ENCODE measurements at regions not wholly inside any gene's neighbourhood (a gene's known extent, or its start where the extent isn't known, plus 50 kb on each side); places are given as distances from the start of the nearest gene placed in this dataset.

DNA sequence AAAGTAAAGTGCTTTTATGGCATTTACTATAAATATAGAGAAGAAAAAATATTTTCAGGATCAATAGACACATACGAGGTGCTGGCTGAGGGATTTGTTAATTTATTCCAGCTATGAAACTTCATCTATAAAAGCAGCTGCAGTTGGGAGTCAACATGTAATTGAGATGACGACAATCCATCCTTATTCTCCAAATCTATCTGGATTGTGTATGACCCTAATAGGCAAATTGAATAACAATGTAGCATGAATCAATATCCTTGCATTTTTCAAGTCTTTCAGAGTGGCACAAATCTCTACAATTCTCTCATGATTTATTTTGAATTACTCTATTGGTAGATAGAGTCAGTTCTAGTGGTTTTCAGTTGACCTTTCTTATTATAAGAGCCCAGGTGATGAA lies 1296.5 kb upstream of the SPRY2 start:
- Histone ChIP-seq H3K4me1 (ENCODE audit: insufficient read depth) (no peaks in the 10 kb centered on the region), H3K79me2 (no peaks in the 10 kb centered on the region), H3K27ac (no peak overlapping the region), H4K20me1 (ENCODE audit: insufficient read depth, poor library complexity, severe bottlenecking) (no peaks in the 10 kb centered on the region), H3K9me2 (replicated peaks; ENCODE audit: insufficient read depth) (no peaks in the 10 kb centered on the region), H3K36me3 (replicated peaks; ENCODE audit: insufficient read depth, low read depth) (no peaks in the 10 kb centered on the region), H3K27me3 (no peaks in the 10 kb centered on the region), H3K4me2 (no peak overlapping the region), H2AFZ (no peak overlapping the region), H3K9me3 (ENCODE audit: low read depth) (no peaks in the 10 kb centered on the region), H3K4me3 (no peak overlapping the region)
- no peak for DNase-seq (ENCODE audit: low spot score)
- WGBS (ENCODE audit: low lambda C conversion rate, missing lambda C conversion rate): 88% methylated on average over 2 of the region's 2 CpGs
- TF ChIP-seq EZH2 (IDR thresholded peaks at IDR 0.05; ENCODE audit: borderline replicate concordance) (no peak), EZH2phosphoT487 (IDR thresholded peaks at IDR 0.05; ENCODE audit: low read depth, severe bottlenecking, unreplicated experiment) (no peak)
- TF ChIP-seq, protein P1, sequence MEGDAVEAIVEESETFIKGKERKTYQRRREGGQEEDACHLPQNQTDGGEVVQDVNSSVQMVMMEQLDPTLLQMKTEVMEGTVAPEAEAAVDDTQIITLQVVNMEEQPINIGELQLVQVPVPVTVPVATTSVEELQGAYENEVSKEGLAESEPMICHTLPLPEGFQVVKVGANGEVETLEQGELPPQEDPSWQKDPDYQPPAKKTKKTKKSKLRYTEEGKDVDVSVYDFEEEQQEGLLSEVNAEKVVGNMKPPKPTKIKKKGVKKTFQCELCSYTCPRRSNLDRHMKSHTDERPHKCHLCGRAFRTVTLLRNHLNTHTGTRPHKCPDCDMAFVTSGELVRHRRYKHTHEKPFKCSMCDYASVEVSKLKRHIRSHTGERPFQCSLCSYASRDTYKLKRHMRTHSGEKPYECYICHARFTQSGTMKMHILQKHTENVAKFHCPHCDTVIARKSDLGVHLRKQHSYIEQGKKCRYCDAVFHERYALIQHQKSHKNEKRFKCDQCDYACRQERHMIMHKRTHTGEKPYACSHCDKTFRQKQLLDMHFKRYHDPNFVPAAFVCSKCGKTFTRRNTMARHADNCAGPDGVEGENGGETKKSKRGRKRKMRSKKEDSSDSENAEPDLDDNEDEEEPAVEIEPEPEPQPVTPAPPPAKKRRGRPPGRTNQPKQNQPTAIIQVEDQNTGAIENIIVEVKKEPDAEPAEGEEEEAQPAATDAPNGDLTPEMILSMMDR (IDR thresholded peaks at IDR 0.05; ENCODE audit: poor library complexity): no peak

- H3K4me2 ChIP-seq: no peak overlapping the region
- H3K27ac ChIP-seq: no peak overlapping the region
- no peaks in the 10 kb centered on the region for H3K9me2 ChIP-seq (replicated peaks; ENCODE audit: insufficient read depth)
- no peaks in the 10 kb centered on the region for H3K36me3 ChIP-seq (replicated peaks; ENCODE audit: insufficient read depth, low read depth)
- TF ChIP-seq, protein P1 (IDR thresholded peaks at IDR 0.05; ENCODE audit: poor library complexity): no peak
- no peak for TF ChIP-seq EZH2phosphoT487 (IDR thresholded peaks at IDR 0.05; ENCODE audit: low read depth, severe bottlenecking, unreplicated experiment)
- TF ChIP-seq EZH2 (IDR thresholded peaks at IDR 0.05; ENCODE audit: borderline replicate concordance): no peak
- H3K27me3 ChIP-seq: no peaks in the 10 kb centered on the region
- H3K9me3 ChIP-seq (ENCODE audit: low read depth): no peaks in the 10 kb centered on the region
- no peaks in the 10 kb centered on the region for H3K4me1 ChIP-seq (ENCODE audit: insufficient read depth)
- no peak overlapping the region for H3K4me3 ChIP-seq
- no peaks in the 10 kb centered on the region for H4K20me1 ChIP-seq (ENCODE audit: insufficient read depth, poor library complexity, severe bottlenecking)
- no peak overlapping the region for H2AFZ ChIP-seq
- H3K79me2 ChIP-seq: no peaks in the 10 kb centered on the region
- peak; percentile 6 for DNase-seq (ENCODE audit: low spot score)
Observed at GRCh38 chr13:81636120-81636519, 1295.2 kb upstream of the SPRY2 start.

DNA sequence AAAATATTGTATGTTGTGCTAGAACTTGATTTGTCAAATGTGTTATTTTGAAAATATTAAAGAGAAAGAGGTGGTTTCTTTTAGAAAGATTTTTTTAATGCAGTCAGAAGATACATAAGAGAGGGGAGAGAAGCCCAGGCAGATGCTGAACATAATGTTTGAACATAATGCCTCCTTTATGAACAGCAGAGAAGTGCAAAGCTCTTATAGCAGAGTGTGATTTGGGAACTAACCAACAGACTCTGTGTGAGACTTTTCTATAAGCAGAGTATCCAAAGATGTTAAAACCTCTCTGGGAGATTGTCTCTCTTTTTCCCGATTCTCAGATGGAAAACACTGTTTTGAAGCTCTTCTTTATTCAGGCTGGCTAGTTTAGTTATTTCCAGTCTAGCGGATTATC lies 1274.1 kb upstream of the SPRY2 start:
- Histone ChIP-seq H3K9me2 (replicated peaks; ENCODE audit: insufficient read depth) (no peaks in the 10 kb centered on the region), H3K27ac (no peak overlapping the region), H2AFZ (no peak overlapping the region), H3K4me1 (ENCODE audit: insufficient read depth) (no peaks in the 10 kb centered on the region), H3K9me3 (ENCODE audit: low read depth) (no peaks in the 10 kb centered on the region), H3K27me3 (no peaks in the 10 kb centered on the region), H3K36me3 (replicated peaks; ENCODE audit: insufficient read depth, low read depth) (no peaks in the 10 kb centered on the region), H3K79me2 (no peaks in the 10 kb centered on the region), H4K20me1 (ENCODE audit: insufficient read depth, poor library complexity, severe bottlenecking) (no peaks in the 10 kb centered on the region), H3K4me2 (no peak overlapping the region), H3K4me3 (no peak overlapping the region)
- DNase-seq (ENCODE audit: low spot score): no peak
- WGBS (ENCODE audit: low lambda C conversion rate, missing lambda C conversion rate): 96% methylated on average over 2 of the region's 2 CpGs
- TF ChIP-seq EZH2 (IDR thresholded peaks at IDR 0.05; ENCODE audit: borderline replicate concordance): no peak

- DNase-seq (ENCODE audit: low spot score): peak; percentile 6
- no peak overlapping the region for H2AFZ ChIP-seq
- WGBS (ENCODE audit: low lambda C conversion rate, missing lambda C conversion rate): 65% methylated on average over 1 of the region's 1 CpG
- no peak overlapping the region for H3K4me2 ChIP-seq
- H3K4me1 ChIP-seq (ENCODE audit: insufficient read depth): no peaks in the 10 kb centered on the region
- TF ChIP-seq, protein P1 (IDR thresholded peaks at IDR 0.05; ENCODE audit: poor library complexity): peak; percentile 32
- no peak for TF ChIP-seq EZH2 (IDR thresholded peaks at IDR 0.05; ENCODE audit: borderline replicate concordance)
- H3K4me3 ChIP-seq: no peak overlapping the region
- no peaks in the 10 kb centered on the region for H4K20me1 ChIP-seq (ENCODE audit: insufficient read depth, poor library complexity, severe bottlenecking)
- no peaks in the 10 kb centered on the region for H3K36me3 ChIP-seq (replicated peaks; ENCODE audit: insufficient read depth, low read depth)
- no peaks in the 10 kb centered on the region for H3K27me3 ChIP-seq
- no peaks in the 10 kb centered on the region for H3K79me2 ChIP-seq
- H3K9me2 ChIP-seq (replicated peaks; ENCODE audit: insufficient read depth): no peaks in the 10 kb centered on the region
- no peaks in the 10 kb centered on the region for H3K9me3 ChIP-seq (ENCODE audit: low read depth)
- no peak overlapping the region for H3K27ac ChIP-seq
Observed at GRCh38 chr13:81610644-81611043, 1269.7 kb upstream of the SPRY2 start.

Data from hepatocyte (in vitro differentiated cells).